ENCODE measurements at regions not wholly inside any gene's neighbourhood (a gene's known extent, or its start where the extent isn't known, plus 50 kb on each side); places are given as distances from the start of the nearest gene placed in this dataset.

- Mint-ChIP-seq H3K4me1 (ENCODE audit: low read depth) (no peaks in the 10 kb centered on the region), H3K27ac (peak overlapping the region; percentile 68), H3K9me3 (peaks cover 1 to 3% of the 10 kb centered on the region in 2 donors), H3K36me3 (ENCODE audit: insufficient read depth in 2 of 2) (peaks cover 1 to 3% of the 10 kb centered on the region in 2 donors), H3K27me3 (ENCODE audit: low read depth) (peaks cover 30% of the 10 kb centered on the region), H3K4me3 (no peak overlapping the region)
- no peak for ATAC-seq (replicated peaks in 1 of 2)
- no peak for DNase-seq
These were observed 281.7 kb upstream of the HDAC4 start for GRCh38 chr2:239682518-239682917.

DNA sequence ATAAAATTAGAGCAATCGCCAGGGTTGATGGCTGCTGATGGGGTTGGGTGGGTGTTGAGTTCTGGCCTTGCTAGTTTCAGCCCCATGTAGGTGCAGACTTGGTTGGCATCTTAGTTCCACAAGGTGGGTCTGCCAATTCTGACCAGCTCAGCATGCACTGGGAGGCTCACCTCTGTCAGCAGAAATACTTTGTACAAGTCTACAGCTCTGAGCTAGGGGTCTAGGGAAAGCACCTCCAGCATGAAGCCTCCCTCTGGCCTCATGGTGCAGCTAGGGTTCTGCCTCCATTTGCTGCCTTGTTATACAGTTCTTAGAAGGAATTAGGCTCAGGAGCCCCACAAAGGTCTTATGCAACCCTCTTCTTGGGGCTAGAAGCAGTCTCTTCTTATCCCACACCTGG, 278.9 kb upstream of the HDAC4 start:
- H3K9me3 Mint-ChIP-seq, result peaks cover 1 to 3% of the 10 kb centered on the region in 2 donors
- DNase-seq, result no peak

GRCh38 chr2:239678666-239679296, 278.0 kb upstream of the HDAC4 start:
- H3K4me3 Mint-ChIP-seq, result no peak overlapping the region
- ATAC-seq (replicated peaks in 1 of 2) (no peak), DNase-seq (no peak)
- peaks cover 1 to 3% of the 10 kb centered on the region in 2 donors for H3K36me3 Mint-ChIP-seq (ENCODE audit: insufficient read depth in 2 of 2)
- peaks cover 1 to 2% of the 10 kb centered on the region in 2 donors for H3K9me3 Mint-ChIP-seq
- H3K4me1 Mint-ChIP-seq (ENCODE audit: low read depth), result no peaks in the 10 kb centered on the region
- no peak overlapping the region for H3K27ac Mint-ChIP-seq
- H3K27me3 Mint-ChIP-seq (ENCODE audit: low read depth), result peaks cover 16% of the 10 kb centered on the region

More for the DNA sequence above, 278.9 kb upstream of the HDAC4 start:
- ATAC-seq (replicated peaks in 1 of 2), result no peak
- Mint-ChIP-seq H3K4me1 (ENCODE audit: low read depth) (no peaks in the 10 kb centered on the region), H3K27ac (no peak overlapping the region), H3K27me3 (ENCODE audit: low read depth) (peaks cover 22% of the 10 kb centered on the region), H3K36me3 (ENCODE audit: insufficient read depth in 2 of 2) (peaks cover 1 to 3% of the 10 kb centered on the region in 2 donors), H3K4me3 (no peak overlapping the region)

- ATAC-seq (replicated peaks in 1 of 2) (no peak), DNase-seq (no peak)
- Mint-ChIP-seq H3K4me3 (no peak overlapping the region), H3K36me3 (ENCODE audit: insufficient read depth in 2 of 2) (peaks cover 1 to 3% of the 10 kb centered on the region in 2 donors), H3K27me3 (ENCODE audit: low read depth) (peaks cover 16% of the 10 kb centered on the region), H3K4me1 (ENCODE audit: low read depth) (no peaks in the 10 kb centered on the region), H3K9me3 (peaks cover 1% of the 10 kb centered on the region in 2 donors), H3K27ac (no peak overlapping the region)
These were observed 277.3 kb upstream of the HDAC4 start for GRCh38 chr2:239678186-239678490.

- DNase-seq (no peak), ATAC-seq (replicated peaks in 1 of 2) (no peak)
- Mint-ChIP-seq H3K9me3 (no peaks in the 10 kb centered on the region), H3K27ac (no peak overlapping the region), H3K4me1 (ENCODE audit: low read depth) (no peaks in the 10 kb centered on the region), H3K27me3 (ENCODE audit: low read depth) (peaks cover 10% of the 10 kb centered on the region), H3K36me3 (ENCODE audit: insufficient read depth in 2 of 2) (peaks cover 0 to 2% of the 10 kb centered on the region in 2 donors), H3K4me3 (no peak overlapping the region)
These were observed 276.8 kb upstream of the HDAC4 start for GRCh38 chr2:239677453-239678185.

- H3K36me3 Mint-ChIP-seq (ENCODE audit: insufficient read depth in 2 of 2), result no peaks in the 10 kb centered on the region
- no peak overlapping the region for H3K27ac Mint-ChIP-seq
- ATAC-seq (replicated peaks in 1 of 2), result no peak
- H3K9me3 Mint-ChIP-seq, result no peaks in the 10 kb centered on the region
- H3K27me3 Mint-ChIP-seq (ENCODE audit: low read depth), result peaks cover 3% of the 10 kb centered on the region
- DNase-seq, result no peak
- H3K4me3 Mint-ChIP-seq, result no peak overlapping the region
- H3K4me1 Mint-ChIP-seq (ENCODE audit: low read depth), result no peaks in the 10 kb centered on the region
These were observed 276.1 kb upstream of the HDAC4 start for GRCh38 chr2:239676716-239677452.

GRCh38 chr2:239675826-239676715, 275.3 kb upstream of the HDAC4 start:
- H3K9me3 Mint-ChIP-seq, result no peaks in the 10 kb centered on the region
- no peak for DNase-seq
- no peaks in the 10 kb centered on the region for H3K4me1 Mint-ChIP-seq (ENCODE audit: low read depth)
- H3K27ac Mint-ChIP-seq, result no peak overlapping the region
- H3K4me3 Mint-ChIP-seq, result no peak overlapping the region
- ATAC-seq (replicated peaks in 1 of 2), result no peak
- no peaks in the 10 kb centered on the region for H3K27me3 Mint-ChIP-seq (ENCODE audit: low read depth)
- H3K36me3 Mint-ChIP-seq (ENCODE audit: insufficient read depth in 2 of 2), result no peaks in the 10 kb centered on the region

DNA sequence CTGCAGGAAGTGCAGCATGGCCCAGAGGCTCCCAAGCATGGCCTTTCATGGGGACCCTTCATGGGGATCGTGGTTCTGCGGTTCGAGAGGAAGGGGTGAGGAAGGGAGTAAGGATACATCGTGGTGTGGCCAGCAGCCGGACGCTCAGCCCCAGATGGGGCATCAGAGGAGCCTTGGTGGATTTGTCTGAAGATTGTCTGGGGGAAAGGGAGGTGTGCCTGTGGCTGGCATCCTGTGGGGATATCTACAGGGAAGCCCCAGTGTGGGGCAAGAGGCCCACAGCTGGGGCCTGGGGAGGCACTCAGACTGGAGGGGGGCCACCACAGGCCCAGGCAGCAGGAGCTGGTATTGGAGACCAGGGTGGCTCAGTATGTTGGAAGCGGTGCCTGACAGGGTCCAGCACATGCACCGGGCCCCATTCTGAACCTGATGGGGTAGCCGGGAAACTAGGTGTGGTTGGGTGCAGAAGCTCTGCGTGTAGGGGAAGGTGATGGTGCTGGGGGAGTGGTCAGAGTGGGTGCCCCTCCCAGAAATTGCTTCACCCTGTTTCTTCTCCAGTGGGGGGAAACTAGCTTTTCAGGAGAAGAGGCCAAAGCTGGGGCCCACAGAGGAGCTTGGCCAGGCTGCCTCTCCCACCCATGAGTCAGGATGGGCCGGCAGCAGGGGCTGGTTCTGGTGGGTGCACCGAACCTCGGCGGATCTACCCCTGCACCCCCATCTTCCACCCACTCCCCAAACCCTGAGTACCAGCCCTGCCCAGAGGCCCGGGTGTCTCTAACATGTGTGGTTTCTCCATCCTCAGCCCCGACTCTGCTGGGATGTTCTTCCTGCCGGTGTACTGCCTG, 274.4 kb upstream of the HDAC4 start:
- Mint-ChIP-seq H3K27ac (no peak overlapping the region), H3K27me3 (ENCODE audit: low read depth) (no peaks in the 10 kb centered on the region), H3K4me3 (no peak overlapping the region), H3K4me1 (ENCODE audit: low read depth) (no peaks in the 10 kb centered on the region), H3K9me3 (no peaks in the 10 kb centered on the region), H3K36me3 (ENCODE audit: insufficient read depth in 2 of 2) (no peaks in the 10 kb centered on the region)
- no peak for ATAC-seq (replicated peaks in 1 of 2)
- DNase-seq, result no peak

- Mint-ChIP-seq H3K27me3 (ENCODE audit: low read depth) (no peaks in the 10 kb centered on the region), H3K4me1 (ENCODE audit: low read depth) (no peaks in the 10 kb centered on the region), H3K36me3 (ENCODE audit: insufficient read depth in 2 of 2) (no peaks in the 10 kb centered on the region), H3K27ac (no peak overlapping the region), H3K4me3 (no peak overlapping the region), H3K9me3 (no peaks in the 10 kb centered on the region)
- ATAC-seq (replicated peaks in 1 of 2) (no peak), DNase-seq (no peak)
These were observed 273.5 kb upstream of the HDAC4 start for GRCh38 chr2:239674101-239674980.

DNA sequence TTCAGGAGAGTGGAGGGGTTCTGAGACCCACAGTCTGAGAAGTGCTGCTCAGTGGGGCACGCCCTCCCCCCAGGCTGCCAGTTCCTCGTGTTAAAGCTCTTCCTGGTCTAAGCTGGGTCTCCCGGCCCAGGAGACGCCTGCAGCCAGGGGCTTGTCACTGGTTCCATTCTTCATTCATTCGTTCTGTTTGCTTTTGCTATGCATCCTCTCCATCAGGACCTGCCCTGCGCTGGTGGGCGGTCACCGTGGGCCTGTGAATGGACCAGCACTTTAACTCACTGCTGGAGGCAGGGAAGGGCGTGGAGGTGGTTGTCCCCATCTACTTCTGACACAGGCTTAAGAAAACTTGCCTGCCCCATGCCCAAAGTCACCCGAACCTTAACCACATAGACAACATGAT, 272.8 kb upstream of the HDAC4 start:
- no peaks in the 10 kb centered on the region for H3K9me3 Mint-ChIP-seq
- H3K36me3 Mint-ChIP-seq (ENCODE audit: insufficient read depth in 2 of 2), result no peaks in the 10 kb centered on the region
- H3K4me1 Mint-ChIP-seq (ENCODE audit: low read depth), result no peaks in the 10 kb centered on the region
- H3K4me3 Mint-ChIP-seq, result no peak overlapping the region
- ATAC-seq (replicated peaks in 1 of 2) (no peak), DNase-seq (no peak)
- no peaks in the 10 kb centered on the region for H3K27me3 Mint-ChIP-seq (ENCODE audit: low read depth)
- no peak overlapping the region for H3K27ac Mint-ChIP-seq

- H3K4me1 Mint-ChIP-seq (ENCODE audit: low read depth), result no peaks in the 10 kb centered on the region
- H3K27ac Mint-ChIP-seq, result no peak overlapping the region
- no peak for ATAC-seq (replicated peaks in 1 of 2)
- no peak overlapping the region for H3K4me3 Mint-ChIP-seq
- DNase-seq, result no peak
- no peaks in the 10 kb centered on the region for H3K9me3 Mint-ChIP-seq
- no peaks in the 10 kb centered on the region for H3K27me3 Mint-ChIP-seq (ENCODE audit: low read depth)
- no peaks in the 10 kb centered on the region for H3K36me3 Mint-ChIP-seq (ENCODE audit: insufficient read depth in 2 of 2)
These were observed 271.4 kb upstream of the HDAC4 start for GRCh38 chr2:239671916-239672849.
